Vagina (tissue), 2 donors: ENCODE measurements at regions not wholly inside any gene's neighbourhood (a gene's known extent, or its start where the extent isn't known, plus 50 kb on each side); places are given as distances from the start of the nearest gene placed in this dataset.

Experiments used
- DNase-seq, 2 donors: peaks; one replicate each; pipeline ENCODE4 v3.0.0-alpha.2; 2017; ENCODE audit errors: extremely low spot score in 2 of 2
- H3K27ac ChIP-seq: fragments of 200-600 bp; sonication (generic); one replicate; pipeline ENCODE4 v1.5.1; 2019
- H3K27me3 ChIP-seq: fragments of 200-600 bp; sonication (generic); one replicate; pipeline ENCODE4 v1.5.1; 2019
- H3K36me3 ChIP-seq, 2 donors: fragments of 200-600 bp; sonication (generic); one replicate each; pipeline ENCODE4 v1.5.1; 2017 to 2019
- H3K4me1 ChIP-seq: fragments of 200-600 bp; sonication (generic); one replicate; pipeline ENCODE4 v1.5.1; 2019
- H3K4me3 ChIP-seq, 2 donors: fragments of 200-600 bp; sonication (generic); 1 replicate in 1 of 2; 2 replicates in 1 of 2; pipeline ENCODE4 v1.5.1; 2016 to 2019
- H3K9me3 ChIP-seq: fragments of 200-600 bp; sonication (generic); one replicate; pipeline ENCODE4 v1.5.1; 2019
- POLR2A ChIP-seq, 2 donors: fragments of 450-650 bp; IDR thresholded peaks; one replicate each; pipeline ENCODE4 v1.6.1; 2017; ENCODE audit warnings: antibody characterized with exemption in 2 of 2, mild to moderate bottlenecking in 2 of 2, moderate library complexity in 2 of 2
- POLR2AphosphoS5 ChIP-seq, 2 donors: sonication (generic); formaldehyde crosslinking; IDR thresholded peaks; one replicate each; pipeline ENCODE4 v1.9.0; 2017; ENCODE audit warnings: antibody characterized with exemption in 2 of 2, mild to moderate bottlenecking in 2 of 2, low read depth in 1 of 2; ENCODE audit not compliant: insufficient read depth in 1 of 2
- intact Hi-C: fragments of 100-400 bp; cut with DNase I; formaldehyde crosslinking; loops from one replicate; pipeline ENCODE4 v1.15.1; 2023
- TF ChIP-seq, protein P1 (sequence below), 3 experiments: fragments of 450-650 bp in 2 of 3; fragments of 200-600 bp in 1 of 3; sonication (generic) in 1 of 3; IDR thresholded peaks; one replicate each; pipeline ENCODE4 v1.5.1; 2017 to 2019; ENCODE audit warnings: antibody characterized with exemption in 3 of 3, mild to moderate bottlenecking in 2 of 3, moderate library complexity in 2 of 3

DNA sequence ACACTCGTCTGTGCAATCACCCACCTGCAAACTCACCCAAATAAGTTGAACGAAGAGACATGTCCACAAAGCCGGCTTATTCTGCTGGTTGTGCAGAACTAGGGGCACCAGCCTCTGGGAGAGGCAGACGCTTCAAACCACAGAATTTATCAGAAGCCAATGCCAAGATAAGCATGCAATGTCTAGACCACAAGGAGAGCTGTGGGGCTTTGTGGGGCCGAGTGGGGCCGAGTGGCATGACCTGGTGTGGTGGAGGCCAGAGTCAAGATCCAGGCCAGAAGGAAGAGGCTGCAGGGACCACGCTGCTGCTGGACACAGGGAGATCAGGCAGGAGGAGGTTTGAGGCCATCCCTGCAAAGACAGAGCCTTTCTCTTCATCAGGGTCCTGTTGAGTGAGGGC is 259.0 kb downstream of the IRX2 start:
- TF ChIP-seq, protein P1, sequence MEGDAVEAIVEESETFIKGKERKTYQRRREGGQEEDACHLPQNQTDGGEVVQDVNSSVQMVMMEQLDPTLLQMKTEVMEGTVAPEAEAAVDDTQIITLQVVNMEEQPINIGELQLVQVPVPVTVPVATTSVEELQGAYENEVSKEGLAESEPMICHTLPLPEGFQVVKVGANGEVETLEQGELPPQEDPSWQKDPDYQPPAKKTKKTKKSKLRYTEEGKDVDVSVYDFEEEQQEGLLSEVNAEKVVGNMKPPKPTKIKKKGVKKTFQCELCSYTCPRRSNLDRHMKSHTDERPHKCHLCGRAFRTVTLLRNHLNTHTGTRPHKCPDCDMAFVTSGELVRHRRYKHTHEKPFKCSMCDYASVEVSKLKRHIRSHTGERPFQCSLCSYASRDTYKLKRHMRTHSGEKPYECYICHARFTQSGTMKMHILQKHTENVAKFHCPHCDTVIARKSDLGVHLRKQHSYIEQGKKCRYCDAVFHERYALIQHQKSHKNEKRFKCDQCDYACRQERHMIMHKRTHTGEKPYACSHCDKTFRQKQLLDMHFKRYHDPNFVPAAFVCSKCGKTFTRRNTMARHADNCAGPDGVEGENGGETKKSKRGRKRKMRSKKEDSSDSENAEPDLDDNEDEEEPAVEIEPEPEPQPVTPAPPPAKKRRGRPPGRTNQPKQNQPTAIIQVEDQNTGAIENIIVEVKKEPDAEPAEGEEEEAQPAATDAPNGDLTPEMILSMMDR (IDR thresholded peaks at IDR 0.05) = no peak
- TF ChIP-seq POLR2AphosphoS5 (IDR thresholded peaks at IDR 0.05; ENCODE audit: insufficient read depth in 1 of 2, low read depth in 1 of 2) (no peak), POLR2A (IDR thresholded peaks at IDR 0.05) (no peak)
- DNase-seq = no peak
- H3K36me3 ChIP-seq = no peaks in the 10 kb centered on the region
- no peaks in the 10 kb centered on the region for H3K9me3 ChIP-seq
- intact Hi-C loops = no loop called here
- no peak overlapping the region for H3K4me3 ChIP-seq
- H3K27ac ChIP-seq = no peak overlapping the region
- H3K27me3 ChIP-seq = no peaks in the 10 kb centered on the region
- no peaks in the 10 kb centered on the region for H3K4me1 ChIP-seq

GRCh38 chr5:2491846-2492245 is 259.6 kb downstream of the IRX2 start:
- Histone ChIP-seq H3K27me3 (no peaks in the 10 kb centered on the region), H3K36me3 (no peaks in the 10 kb centered on the region), H3K4me1 (no peaks in the 10 kb centered on the region), H3K27ac (no peak overlapping the region), H3K9me3 (no peaks in the 10 kb centered on the region), H3K4me3 (no peak overlapping the region)
- no peak for DNase-seq
- TF ChIP-seq, protein P1 (IDR thresholded peaks at IDR 0.05) = no peak
- TF ChIP-seq POLR2A (IDR thresholded peaks at IDR 0.05) = no peak
- no peak for TF ChIP-seq POLR2AphosphoS5 (IDR thresholded peaks at IDR 0.05; ENCODE audit: insufficient read depth in 1 of 2, low read depth in 1 of 2)
- intact Hi-C loops = no loop called here

DNA sequence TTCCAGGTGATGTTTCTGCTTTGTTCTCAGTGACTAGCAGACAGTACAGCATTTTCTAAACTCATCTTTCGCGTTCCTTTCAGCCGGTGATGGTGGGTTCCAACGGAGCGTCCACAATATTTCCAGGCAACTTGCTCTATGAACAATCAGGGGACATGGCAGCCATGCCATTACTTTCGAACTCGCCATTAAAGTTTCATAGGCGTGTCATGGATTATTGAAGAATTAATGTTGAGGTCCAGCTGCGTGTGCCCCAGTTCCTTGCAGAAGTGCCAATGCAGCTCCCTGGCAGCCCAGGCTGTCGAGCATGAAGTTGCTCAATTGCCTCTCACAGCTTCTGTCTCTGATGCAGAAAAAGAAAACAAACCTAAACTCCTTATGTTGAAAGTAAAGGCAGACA is 262.2 kb downstream of the IRX2 start:
- Histone ChIP-seq H3K27ac (no peak overlapping the region), H3K4me1 (no peaks in the 10 kb centered on the region), H3K4me3 (no peak overlapping the region), H3K27me3 (no peaks in the 10 kb centered on the region), H3K36me3 (no peaks in the 10 kb centered on the region), H3K9me3 (no peaks in the 10 kb centered on the region)
- intact Hi-C loops = no loop called here
- DNase-seq = peak in 1 of 2 donors; percentile 43
- TF ChIP-seq, protein P1 (IDR thresholded peaks at IDR 0.05) = no peak
- TF ChIP-seq POLR2A (IDR thresholded peaks at IDR 0.05) (no peak), POLR2AphosphoS5 (IDR thresholded peaks at IDR 0.05; ENCODE audit: insufficient read depth in 1 of 2, low read depth in 1 of 2) (no peak)

- intact Hi-C loops = no loop called here
- TF ChIP-seq POLR2AphosphoS5 (IDR thresholded peaks at IDR 0.05; ENCODE audit: insufficient read depth in 1 of 2, low read depth in 1 of 2) = no peak
- H3K4me1 ChIP-seq = no peaks in the 10 kb centered on the region
- H3K27ac ChIP-seq = no peak overlapping the region
- no peaks in the 10 kb centered on the region for H3K9me3 ChIP-seq
- no peak overlapping the region for H3K4me3 ChIP-seq
- H3K27me3 ChIP-seq = no peaks in the 10 kb centered on the region
- no peaks in the 10 kb centered on the region for H3K36me3 ChIP-seq
- peak in 1 of 2 donors; percentile 94 for DNase-seq
Measured at GRCh38 chr5:2488593-2488992, 262.9 kb downstream of the IRX2 start.

- no peak for DNase-seq
- H3K36me3 ChIP-seq = no peaks in the 10 kb centered on the region
- H3K4me3 ChIP-seq = no peak overlapping the region
- no peak for TF ChIP-seq POLR2A (IDR thresholded peaks at IDR 0.05)
- TF ChIP-seq, protein P1 (IDR thresholded peaks at IDR 0.05) = no peak
- no peak for TF ChIP-seq POLR2AphosphoS5 (IDR thresholded peaks at IDR 0.05; ENCODE audit: insufficient read depth in 1 of 2, low read depth in 1 of 2)
- no peaks in the 10 kb centered on the region for H3K9me3 ChIP-seq
- intact Hi-C loops = no loop called here
- H3K4me1 ChIP-seq = no peaks in the 10 kb centered on the region
- H3K27ac ChIP-seq = no peak overlapping the region
- H3K27me3 ChIP-seq = no peaks in the 10 kb centered on the region
Measured at GRCh38 chr5:2487152-2487763, 264.2 kb downstream of the IRX2 start.
